Suppressor macrophage treated with lipopolysaccharide for 1 hour (primary cell): ENCODE measurements at regions not wholly inside any gene's neighbourhood (a gene's known extent, or its start where the extent isn't known, plus 50 kb on each side); places are given as distances from the start of the nearest gene placed in this dataset.

ENCODE experiments used
- DNase-seq, 3 donors: peaks; one replicate each; pipeline ENCODE4 v3.0.0-alpha.2; 2020 to 2022

- DNase-seq, result no peak
These were observed 338.3 kb upstream of the IGFBP7 start for GRCh38 chr4:57448452-57448851.

DNA sequence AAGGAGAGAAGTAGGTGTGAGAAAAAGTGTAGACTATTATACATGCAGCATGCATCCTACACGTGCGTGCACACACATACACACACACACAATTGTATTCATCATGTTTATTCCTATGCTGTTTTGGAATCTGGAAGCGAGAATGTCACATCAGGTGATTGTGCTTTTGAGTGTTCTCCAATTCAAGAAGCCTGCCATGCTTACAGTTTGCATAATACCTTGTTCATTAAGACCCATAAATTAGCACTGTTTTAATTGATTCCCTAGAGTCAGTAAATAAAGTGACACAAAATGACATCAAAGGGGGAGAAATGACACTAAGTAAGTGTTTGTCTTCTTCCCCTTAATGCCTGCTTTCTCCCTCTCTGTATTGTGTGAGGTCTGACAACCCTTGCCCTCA lies 336.1 kb upstream of the IGFBP7 start:
- no peak for DNase-seq

- no peak for DNase-seq
These were observed 335.5 kb upstream of the IGFBP7 start for GRCh38 chr4:57445686-57446085.

GRCh38 chr4:57444671-57445070 lies 334.5 kb upstream of the IGFBP7 start:
- DNase-seq, result no peak

- no peak for DNase-seq
These were observed 333.6 kb upstream of the IGFBP7 start for GRCh38 chr4:57443787-57444186.

DNA sequence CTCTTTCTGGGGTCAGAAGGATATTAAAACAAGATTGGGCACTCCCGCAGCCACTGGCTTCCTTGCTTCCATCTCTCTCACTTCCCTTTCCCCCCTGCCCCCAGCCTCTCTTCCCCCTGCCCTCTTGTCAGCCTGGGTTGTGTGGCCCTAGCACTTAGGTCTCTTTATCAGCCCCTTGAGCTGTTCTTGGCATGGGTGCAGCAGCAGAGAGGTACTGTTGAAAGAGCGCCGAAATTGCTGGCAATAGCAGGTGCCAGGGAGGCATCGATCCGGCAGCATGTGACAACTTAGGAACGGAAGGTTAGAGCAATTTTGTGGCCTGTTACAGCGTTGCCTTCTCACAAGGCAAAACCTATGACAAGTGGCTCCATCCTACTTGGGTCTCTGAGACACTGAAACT lies 333.1 kb upstream of the IGFBP7 start:
- no peak for DNase-seq

DNA sequence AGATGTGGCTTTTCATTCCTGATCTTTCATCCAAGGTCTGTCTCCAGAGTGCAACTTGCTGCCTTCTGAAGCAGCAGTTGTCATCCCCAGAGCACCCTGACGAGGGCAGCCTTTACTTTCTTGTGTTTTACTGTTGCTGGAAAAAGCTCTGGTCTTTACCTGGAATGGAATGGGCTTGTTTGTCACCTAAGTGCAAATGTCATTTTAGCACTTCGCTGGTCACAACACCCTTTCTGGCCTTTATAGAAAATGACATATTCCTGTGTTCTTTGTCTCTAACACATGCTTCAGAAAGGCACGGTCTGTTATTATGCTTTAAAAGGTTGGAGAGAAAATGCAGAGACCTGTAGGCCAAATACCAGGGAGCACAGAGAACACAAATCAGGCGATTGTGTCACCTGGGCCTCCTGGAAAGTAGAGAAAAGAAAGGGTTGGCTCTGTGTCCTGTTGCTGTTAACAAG lies 332.7 kb upstream of the IGFBP7 start:
- peak in 2 of 3 donors; percentile 10 to 19 for DNase-seq

DNA sequence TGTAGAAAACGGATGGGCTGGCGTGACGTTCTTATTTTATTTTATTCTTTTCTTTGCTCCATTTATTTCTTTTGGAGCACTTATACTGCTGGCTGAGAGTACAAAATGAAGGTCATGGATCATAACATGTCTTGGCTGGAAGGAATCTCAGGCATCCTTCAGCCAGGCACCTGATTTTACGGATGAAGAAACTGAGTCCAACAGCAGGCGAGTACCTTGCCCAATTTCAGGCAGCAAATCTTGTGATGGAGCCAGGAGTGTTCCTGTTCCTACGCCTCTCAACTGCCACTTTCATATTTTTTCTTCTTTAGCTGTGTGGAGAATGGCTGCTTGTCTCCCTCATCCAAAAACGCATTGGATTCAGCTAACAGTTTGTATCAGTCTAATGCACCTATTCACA lies 332.1 kb upstream of the IGFBP7 start:
- no peak for DNase-seq

- DNase-seq, result no peak
These were observed 327.5 kb upstream of the IGFBP7 start for GRCh38 chr4:57437649-57438048.

GRCh38 chr4:57435300-57435699 lies 325.1 kb upstream of the IGFBP7 start:
- DNase-seq, result no peak

DNA sequence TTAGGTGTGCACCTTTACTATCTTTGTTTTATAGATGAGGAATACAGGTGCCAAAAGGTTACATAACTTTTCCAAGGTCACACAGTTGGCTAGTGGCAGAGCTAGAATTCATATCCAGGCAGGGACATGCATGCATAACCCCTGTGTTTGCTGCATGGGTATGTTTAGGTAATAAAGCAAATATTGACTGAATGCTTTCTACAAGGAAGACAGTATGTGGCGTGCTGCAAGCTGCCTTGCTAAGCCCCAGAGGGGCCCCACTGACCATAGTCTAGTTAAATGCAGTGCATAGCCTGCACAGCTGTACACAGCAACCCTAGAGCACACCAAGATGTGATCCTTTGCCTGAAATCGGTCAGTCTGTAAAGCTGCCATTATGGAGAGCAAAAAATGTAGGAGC lies 320.5 kb upstream of the IGFBP7 start:
- DNase-seq, result no peak

- DNase-seq, result peak; percentile 62 to 81 (median 72)
These were observed 316.7 kb upstream of the IGFBP7 start for GRCh38 chr4:57426779-57427395.

DNA sequence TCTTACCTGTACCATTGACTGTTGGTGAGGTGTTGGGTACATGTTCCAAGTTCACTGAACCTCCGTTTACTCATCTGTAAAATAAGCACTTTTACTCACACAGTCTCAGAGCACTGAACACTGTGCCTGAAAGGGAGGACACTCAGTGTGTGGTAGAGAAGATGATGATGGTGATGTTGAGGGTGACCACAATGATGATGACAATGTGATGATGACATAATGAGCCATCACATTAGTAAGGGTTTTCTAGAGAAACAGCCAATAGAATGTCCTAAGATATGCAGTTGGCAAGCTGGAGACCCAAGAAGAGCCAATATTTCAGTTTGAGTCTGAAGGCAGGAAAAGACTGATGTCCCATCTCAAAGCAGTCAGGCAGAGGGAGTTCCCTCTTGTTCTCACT lies 315.4 kb upstream of the IGFBP7 start:
- DNase-seq, result peak in 2 of 3 donors; percentile 2 to 19

DNA sequence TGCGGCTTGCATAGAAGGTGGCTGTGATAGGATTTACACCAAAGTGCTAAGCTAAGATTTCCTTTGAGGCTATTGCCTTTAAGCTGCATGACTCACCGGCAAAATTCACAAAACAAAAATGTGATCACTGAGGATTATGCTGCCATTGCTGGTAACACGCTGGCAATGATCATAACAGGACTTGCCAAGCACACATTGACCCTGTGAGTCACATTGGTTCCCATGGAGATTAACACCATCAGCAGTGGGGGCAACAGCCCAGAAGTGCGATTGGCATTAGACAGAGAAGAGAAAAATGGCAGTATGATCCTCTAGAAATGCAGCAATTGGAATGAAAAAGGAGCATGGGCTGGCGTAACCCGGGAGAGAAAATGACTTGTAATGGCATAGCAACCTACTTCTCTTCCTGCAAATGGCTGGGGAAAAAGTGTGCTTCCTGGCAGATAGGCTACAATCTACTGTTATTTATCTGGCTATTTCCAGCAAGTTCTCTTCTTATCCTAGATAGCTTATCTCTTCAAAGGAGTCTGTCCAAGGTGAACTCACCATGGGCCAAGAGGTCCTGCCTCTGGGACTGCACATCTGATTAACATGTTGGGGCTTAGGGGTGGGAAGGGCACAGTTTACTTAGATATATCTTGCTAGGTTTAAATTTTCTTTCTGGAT lies 314.2 kb upstream of the IGFBP7 start:
- DNase-seq, result no peak

- no peak for DNase-seq
These were observed 307.9 kb upstream of the IGFBP7 start for GRCh38 chr4:57418133-57418532.

DNA sequence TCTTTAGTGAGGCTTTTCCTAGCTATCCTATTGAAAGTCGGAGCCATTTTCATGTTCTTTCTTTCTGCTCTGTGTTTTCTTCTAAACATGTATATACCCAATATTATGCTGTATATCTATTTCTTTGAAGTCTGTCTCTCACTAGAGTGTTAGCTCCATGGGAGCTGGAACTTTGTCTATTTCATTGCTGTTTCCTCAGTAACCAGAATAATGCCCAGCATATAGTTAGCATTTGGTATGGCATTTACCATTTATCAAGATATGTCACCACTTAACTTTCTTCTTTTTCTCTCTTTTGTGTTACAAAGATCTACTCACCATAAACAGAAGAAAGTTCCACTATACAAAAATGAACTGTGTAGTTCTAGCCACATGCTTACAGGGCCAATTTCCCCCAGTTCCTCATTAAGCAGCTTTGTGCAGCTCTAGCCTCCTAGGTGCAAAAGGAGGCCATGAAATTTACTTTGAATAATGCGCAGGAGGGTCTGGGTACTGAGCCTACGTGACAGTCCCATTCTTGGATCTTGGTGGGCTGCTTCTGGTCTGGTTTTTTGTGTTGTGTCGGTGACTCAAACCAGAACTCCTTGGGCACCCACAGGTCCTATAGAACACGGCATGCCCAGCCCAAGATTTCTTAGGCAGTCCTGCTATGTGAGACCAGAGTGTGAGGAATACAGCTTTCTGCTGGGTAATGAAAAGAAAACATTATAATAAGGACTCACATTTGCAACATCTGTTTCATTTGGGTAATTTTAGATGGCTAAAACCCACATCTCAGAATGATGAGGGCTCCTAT lies 302.3 kb upstream of the IGFBP7 start:
- DNase-seq, result no peak

GRCh38 chr4:57410331-57411052 lies 300.3 kb upstream of the IGFBP7 start:
- no peak for DNase-seq

DNA sequence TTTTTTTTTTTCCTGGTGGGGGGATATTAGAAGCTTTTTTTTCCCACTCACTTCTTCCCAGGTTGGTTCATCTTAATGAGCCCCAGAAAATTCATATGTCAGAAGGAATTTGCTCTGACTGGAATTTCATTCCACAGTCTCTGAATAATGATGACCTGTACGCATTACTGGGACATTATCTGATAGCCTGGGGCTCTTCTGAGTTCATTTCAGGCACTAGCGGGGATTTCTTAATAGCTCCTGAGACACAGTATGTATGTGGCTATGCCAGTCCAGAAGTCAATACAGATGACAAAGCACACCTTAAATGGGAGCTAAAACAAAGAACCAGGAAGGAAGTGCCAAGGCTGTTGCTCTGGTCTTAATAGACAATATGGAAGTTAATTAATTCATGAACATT lies 295.2 kb upstream of the IGFBP7 start:
- no peak for DNase-seq

DNA sequence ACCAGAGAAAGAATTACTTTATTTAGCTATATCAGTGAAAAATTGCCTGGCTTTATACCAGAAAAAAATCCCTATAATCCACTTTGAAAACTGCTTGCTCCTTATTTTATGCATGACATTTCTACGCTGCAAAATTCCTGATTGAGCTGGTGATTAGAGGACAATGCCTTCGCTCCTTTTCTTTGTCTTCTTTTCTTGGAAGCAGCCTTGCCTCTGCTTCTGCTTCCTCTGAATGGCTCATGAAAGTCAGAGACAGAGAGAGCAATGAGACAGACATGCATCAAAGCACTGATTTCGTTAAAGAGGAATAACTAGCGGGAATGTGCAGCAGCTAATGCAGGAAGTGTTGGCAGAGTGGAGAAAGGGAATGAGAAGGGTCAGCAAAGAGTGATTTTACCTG lies 294.3 kb upstream of the IGFBP7 start:
- no peak for DNase-seq

GRCh38 chr4:57403591-57403990 lies 293.4 kb upstream of the IGFBP7 start:
- no peak for DNase-seq

DNA sequence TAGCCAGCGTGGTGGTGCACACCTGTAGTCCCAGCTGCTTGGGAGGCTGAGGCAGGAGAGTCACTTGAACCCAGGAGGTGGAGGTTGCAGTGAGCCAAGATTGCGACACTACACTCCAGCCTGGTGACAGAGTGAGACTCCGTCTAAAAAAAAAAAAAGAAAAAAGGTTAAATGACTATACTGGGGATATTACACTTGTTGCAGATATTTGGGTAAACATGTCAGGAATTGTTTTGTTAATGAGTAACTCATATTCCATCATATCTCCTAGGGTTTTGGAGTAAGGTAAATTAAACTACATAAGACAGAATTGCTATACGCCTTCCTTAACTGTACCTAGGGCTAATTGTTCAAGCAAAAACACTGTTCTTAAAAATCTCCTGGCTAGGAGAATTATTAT lies 291.4 kb upstream of the IGFBP7 start:
- no peak for DNase-seq

DNA sequence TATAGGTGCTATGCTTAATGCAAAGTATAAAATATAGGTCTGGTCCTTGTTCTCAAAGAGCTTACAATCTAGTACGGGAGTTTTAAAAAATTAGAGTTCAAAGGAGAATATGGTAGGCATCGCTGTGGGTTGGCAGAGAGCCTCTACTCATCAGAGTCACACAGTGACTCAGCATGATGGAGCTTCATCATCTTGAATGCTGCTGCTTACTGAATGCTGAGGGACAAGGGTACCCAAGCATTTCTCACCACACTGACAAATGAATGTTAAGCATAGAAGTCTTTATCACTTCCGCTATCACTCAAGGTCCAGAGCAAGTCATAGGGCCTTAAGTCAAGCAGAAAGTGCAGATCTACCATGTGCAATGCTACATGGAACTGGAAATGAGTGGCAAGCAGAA lies 268.6 kb upstream of the IGFBP7 start:
- no peak for DNase-seq

GRCh38 chr4:57374866-57375595 lies 264.8 kb upstream of the IGFBP7 start:
- no peak for DNase-seq
